D721Med (cell line): ENCODE measurements at regions not wholly inside any gene's neighbourhood (a gene's known extent, or its start where the extent isn't known, plus 50 kb on each side); places are given as distances from the start of the nearest gene placed in this dataset.

Source experiments
- DNase-seq: peaks from one replicate; pipeline ENCODE4 v3.0.0; 2011; ENCODE audit warnings: low spot score; ENCODE audit not compliant: insufficient read length
- FAIRE-seq: peaks from 2 replicates; lab custom pipeline; 2011; peaks lifted over from hg19 to GRCh38; lab: Jason Lieb, UNC
- CTCF ChIP-seq: IDR thresholded peaks from 2 replicates; pipeline ENCODE4 v1.5.1; 2012; ENCODE audit warnings: mild to moderate bottlenecking, control low read depth; ENCODE audit not compliant: insufficient read depth; ENCODE audit errors: missing control alignments

DNA sequence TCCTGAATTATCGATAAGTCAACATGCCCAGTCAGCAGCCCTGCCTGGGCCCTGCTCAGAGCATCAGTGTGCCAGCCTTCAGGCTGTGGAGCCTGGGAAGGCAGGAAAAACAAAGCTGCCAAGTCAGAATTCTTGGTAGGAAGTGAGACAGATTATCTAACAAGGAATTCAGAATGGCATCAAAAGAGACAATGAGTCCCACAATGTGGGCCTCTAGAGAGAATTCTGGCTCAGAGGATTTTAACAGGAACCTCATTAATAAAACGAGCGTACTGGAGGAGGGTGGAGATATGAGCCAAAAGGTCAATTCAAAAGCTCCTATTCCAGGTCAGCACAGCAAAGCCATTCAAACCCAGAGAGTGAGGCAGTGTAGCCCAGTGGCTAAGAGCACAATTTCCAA, 327.6 kb upstream of the MMADHC start:
- FAIRE-seq (no peak), DNase-seq (no peak)
- TF ChIP-seq CTCF: no peak

DNA sequence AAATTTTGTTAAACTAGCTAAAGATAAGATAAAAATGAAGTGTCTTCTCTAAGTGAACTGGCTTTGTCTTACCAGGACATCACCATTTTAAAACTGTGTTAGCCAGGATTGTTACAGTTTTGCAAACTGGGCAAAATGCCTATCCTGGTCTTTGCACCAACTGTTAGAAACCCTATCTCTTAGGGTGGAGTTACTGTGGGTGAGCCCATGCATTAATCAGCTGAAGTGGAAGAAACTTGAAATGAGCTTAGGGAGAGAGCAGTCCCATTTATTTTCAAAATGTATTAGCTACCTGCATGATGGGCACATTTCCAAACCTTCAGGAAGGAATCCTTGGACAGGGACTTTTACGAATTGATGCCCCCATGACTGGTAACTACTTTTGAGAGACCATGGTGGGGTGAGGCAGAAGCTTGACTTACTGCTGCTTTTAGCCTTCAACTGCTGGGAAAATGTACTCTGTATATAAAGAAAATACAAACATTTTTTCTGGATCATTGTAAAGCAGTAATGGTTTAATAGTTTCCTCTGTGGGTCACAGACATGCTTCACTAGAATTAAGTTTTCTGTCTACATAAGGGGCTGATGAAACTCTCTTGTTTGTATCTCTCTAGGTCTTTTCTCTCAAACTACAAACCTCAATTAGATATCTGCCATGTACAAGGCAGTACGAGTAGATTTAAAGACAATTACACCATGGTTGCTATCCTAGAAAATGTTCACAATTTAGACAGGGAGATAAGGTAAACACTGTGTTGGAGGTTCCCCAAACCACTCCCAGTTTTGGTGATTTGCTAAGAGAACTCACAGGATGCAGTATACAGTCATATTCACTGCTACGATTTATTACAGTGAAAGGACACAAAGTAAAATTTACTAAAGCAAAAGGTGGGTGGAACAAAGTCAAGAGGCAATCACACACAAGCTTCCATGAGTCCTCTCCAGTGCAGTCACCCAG, 321.4 kb upstream of the MMADHC start:
- DNase-seq: no peak
- FAIRE-seq: no peak
- no peak for TF ChIP-seq CTCF

DNA sequence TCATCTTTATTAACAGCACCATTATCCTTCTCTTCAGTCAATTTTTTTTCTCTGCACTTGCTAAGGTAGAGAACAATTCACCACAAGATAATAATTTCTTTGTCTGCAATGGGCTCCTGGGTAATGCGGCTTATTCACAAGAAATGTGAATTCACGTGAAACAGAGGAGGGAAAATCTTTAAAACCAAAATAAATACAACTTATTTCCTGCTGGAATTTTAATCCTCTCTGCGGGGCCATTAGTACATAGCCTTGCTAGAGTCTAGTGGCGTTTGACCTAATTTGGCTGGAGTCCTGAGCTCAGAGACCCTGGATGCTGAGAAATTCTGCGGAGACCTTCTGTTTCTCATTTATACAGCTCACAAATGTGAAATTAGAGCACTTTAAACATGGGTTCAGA, 319.3 kb upstream of the MMADHC start:
- FAIRE-seq (no peak), DNase-seq (no peak)
- TF ChIP-seq CTCF: no peak

DNA sequence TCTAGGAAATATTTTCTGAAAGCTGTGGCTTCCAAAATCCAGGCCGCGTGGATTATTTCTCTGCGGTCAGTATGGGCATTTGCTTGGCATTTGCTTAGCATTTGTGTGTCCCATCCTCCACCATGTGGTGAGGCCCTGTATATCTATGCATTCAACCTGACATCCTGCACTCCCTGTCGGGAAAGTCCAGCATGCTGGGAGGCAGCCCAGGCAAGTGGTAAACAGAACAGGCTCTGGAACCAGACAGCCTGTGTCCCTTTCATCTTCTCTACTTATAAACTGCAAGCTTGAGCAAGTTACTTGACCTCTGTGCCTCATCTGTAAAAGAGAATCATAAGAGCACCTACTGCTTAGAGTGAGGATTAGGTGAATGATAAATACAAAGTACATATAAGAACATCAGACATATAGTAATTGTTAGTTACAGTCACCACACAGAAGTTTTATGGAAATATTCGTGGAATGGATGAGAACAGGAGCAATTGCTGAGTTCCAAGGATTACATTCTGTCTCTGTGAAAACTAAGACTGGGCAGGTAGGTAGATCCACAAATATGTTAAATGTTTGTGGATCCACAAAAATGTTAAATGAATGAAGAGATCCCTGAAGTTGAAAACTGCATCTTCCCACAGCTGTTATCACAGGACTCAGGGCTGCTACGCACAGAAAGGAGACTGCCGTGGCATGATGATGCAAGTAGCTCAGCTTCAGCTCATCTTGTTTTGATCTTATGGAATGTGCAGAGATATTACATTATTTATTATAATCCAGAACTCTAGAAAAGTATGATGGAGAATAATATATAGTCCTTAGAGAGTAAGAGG, 317.0 kb upstream of the MMADHC start:
- no peak for TF ChIP-seq CTCF
- DNase-seq (no peak), FAIRE-seq (no peak)

GRCh38 chr2:149903626-149904025, 316.1 kb upstream of the MMADHC start:
- no peak for DNase-seq
- no peak for TF ChIP-seq CTCF
- no peak for FAIRE-seq

- DNase-seq: no peak
- no peak for FAIRE-seq
Measured at GRCh38 chr2:149902081-149902480, 314.5 kb upstream of the MMADHC start.

More at GRCh38 chr2:149902081-149902480, 314.5 kb upstream of the MMADHC start:
- TF ChIP-seq CTCF: no peak
